ENCODE measurements at regions not wholly inside any gene's neighbourhood (a gene's known extent, or its start where the extent isn't known, plus 50 kb on each side); places are given as distances from the start of the nearest gene placed in this dataset.

DNA sequence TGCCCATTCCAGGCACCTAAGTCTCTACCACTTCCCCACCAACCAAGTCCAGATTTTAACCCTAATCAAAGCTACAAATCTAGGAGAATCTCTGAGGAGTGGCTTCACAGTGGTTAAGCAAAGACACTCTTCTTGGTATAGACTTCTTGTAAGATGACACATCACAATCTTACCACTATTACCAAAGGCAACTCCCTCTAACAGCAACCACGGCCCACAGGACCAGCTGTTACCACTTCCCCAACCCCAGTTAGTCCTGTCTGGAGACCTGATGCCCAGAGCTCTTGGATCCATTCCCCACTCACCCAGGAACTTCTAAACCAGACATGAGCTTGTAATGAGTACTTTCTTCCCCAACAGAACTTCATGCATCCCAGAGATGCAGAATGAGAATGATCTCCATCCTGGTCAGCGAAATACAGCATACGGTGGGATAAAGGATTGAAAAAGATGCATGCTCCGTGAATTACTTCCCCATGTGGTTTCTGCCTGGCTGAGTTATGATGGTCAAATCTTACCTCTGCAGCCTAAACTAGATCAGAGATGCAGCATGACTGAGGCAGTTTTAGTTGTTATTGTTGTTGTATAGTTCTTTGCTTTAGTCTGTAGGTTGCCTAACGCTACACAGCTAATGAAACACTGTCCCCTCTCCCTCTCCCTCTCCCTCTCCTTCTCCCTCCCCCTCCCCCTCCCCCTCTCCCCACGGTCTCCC is 87.7 kb upstream of the FOXN3 start:
- Histone ChIP-seq H3K4me3 (ENCODE audit: low read length) (no peak overlapping the region), H3K79me2 (ENCODE audit: low read length) (no peaks in the 10 kb centered on the region), H3K36me3 (replicated peaks; ENCODE audit: low read depth, low read length) (no peaks in the 10 kb centered on the region), H3K9ac (ENCODE audit: low read length) (no peak overlapping the region), H2AFZ (ENCODE audit: low read depth, low read length) (no peak overlapping the region), H3K4me1 (ENCODE audit: low read length) (peaks cover 34% of the 10 kb centered on the region), H3K4me2 (ENCODE audit: low read length) (no peak overlapping the region), H3K9me3 (ENCODE audit: insufficient read depth, low read length) (no peaks in the 10 kb centered on the region), H3K27ac (ENCODE audit: low read length) (no peak overlapping the region), H4K20me1 (ENCODE audit: insufficient read depth, low read length) (no peaks in the 10 kb centered on the region), H3K27me3 (ENCODE audit: low read depth, low read length) (no peaks in the 10 kb centered on the region)
- TF ChIP-seq, protein P1, sequence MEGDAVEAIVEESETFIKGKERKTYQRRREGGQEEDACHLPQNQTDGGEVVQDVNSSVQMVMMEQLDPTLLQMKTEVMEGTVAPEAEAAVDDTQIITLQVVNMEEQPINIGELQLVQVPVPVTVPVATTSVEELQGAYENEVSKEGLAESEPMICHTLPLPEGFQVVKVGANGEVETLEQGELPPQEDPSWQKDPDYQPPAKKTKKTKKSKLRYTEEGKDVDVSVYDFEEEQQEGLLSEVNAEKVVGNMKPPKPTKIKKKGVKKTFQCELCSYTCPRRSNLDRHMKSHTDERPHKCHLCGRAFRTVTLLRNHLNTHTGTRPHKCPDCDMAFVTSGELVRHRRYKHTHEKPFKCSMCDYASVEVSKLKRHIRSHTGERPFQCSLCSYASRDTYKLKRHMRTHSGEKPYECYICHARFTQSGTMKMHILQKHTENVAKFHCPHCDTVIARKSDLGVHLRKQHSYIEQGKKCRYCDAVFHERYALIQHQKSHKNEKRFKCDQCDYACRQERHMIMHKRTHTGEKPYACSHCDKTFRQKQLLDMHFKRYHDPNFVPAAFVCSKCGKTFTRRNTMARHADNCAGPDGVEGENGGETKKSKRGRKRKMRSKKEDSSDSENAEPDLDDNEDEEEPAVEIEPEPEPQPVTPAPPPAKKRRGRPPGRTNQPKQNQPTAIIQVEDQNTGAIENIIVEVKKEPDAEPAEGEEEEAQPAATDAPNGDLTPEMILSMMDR (IDR thresholded peaks at IDR 0.05; ENCODE audit: low read depth, low read length), result no peak
- TF ChIP-seq EZH2phosphoT487 (IDR thresholded peaks at IDR 0.05; ENCODE audit: low read depth), result no peak

DNA sequence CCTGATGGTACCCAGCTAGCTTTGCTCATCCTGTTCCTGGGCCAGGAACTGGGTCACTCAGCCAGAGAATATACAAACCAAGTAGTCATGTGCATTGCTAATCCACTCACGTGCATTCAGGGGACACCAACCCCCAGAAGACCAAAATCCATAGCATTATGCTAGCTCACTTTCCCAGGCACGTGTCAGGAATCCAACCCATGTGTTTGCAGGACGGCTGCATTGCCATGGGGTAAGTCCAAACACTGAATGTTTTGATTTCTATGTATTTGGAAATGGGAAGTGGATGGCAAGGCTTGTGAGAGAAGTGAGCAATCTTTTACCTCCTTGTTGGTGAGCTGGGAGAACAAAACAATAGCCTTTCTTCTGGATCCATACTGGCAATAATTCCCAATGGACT is 87.1 kb upstream of the FOXN3 start:
- TF ChIP-seq, protein P1 (IDR thresholded peaks at IDR 0.05; ENCODE audit: low read depth, low read length), result no peak
- no peak for TF ChIP-seq EZH2phosphoT487 (IDR thresholded peaks at IDR 0.05; ENCODE audit: low read depth)
- Histone ChIP-seq H2AFZ (ENCODE audit: low read depth, low read length) (no peak overlapping the region), H3K79me2 (ENCODE audit: low read length) (no peaks in the 10 kb centered on the region)

DNA sequence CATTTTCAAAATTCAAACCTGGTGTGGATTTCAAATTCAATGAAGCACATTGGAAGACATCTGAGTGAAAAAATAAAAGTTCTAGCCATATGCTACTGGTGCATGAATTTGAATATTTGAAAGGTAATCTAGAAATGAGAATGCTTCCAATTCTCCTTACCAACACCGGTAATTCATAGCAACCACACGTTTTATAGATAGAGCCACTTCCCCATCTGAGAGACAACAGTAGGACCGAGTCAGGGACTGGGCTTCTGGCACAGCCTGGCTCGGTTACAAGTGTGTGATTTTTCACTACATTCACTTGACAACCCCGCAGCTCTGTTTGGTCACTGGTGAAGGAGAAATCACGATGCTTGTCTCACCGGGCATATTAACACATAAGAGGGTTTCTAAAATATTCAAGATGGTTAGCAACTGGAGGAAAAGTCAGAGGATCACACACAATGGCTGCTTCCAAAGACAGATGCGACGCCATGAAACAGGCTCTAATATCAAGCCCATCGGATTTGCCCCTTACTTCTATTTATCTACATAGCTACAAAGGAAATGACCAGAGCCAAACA is 86.5 kb upstream of the FOXN3 start:
- Histone ChIP-seq H4K20me1 (ENCODE audit: insufficient read depth, low read length) (no peaks in the 10 kb centered on the region), H3K4me3 (ENCODE audit: low read length) (peak overlapping the region; percentile 19; the same call in 1 of the 2 replicates), H3K4me2 (ENCODE audit: low read length) (peak overlapping the region; percentile 75), H3K27me3 (ENCODE audit: low read depth, low read length) (no peaks in the 10 kb centered on the region), H3K9me3 (ENCODE audit: insufficient read depth, low read length) (no peaks in the 10 kb centered on the region), H3K36me3 (replicated peaks; ENCODE audit: low read depth, low read length) (no peaks in the 10 kb centered on the region), H3K9ac (ENCODE audit: low read length) (no peak overlapping the region), H3K4me1 (ENCODE audit: low read length) (peaks cover 34% of the 10 kb centered on the region), H2AFZ (ENCODE audit: low read depth, low read length) (no peak overlapping the region), H3K79me2 (ENCODE audit: low read length) (no peaks in the 10 kb centered on the region), H3K27ac (ENCODE audit: low read length) (no peak overlapping the region)
- TF ChIP-seq EZH2phosphoT487 (IDR thresholded peaks at IDR 0.05; ENCODE audit: low read depth), result no peak
- TF ChIP-seq, protein P1 (IDR thresholded peaks at IDR 0.05; ENCODE audit: low read depth, low read length), result no peak

More for the DNA sequence above, 87.1 kb upstream of the FOXN3 start:
- Histone ChIP-seq H3K27ac (ENCODE audit: low read length) (no peak overlapping the region), H4K20me1 (ENCODE audit: insufficient read depth, low read length) (no peaks in the 10 kb centered on the region), H3K4me1 (ENCODE audit: low read length) (peaks cover 34% of the 10 kb centered on the region), H3K36me3 (replicated peaks; ENCODE audit: low read depth, low read length) (no peaks in the 10 kb centered on the region), H3K4me2 (ENCODE audit: low read length) (peak overlapping the region; percentile 75), H3K4me3 (ENCODE audit: low read length) (no peak overlapping the region), H3K9me3 (ENCODE audit: insufficient read depth, low read length) (no peaks in the 10 kb centered on the region), H3K27me3 (ENCODE audit: low read depth, low read length) (no peaks in the 10 kb centered on the region), H3K9ac (ENCODE audit: low read length) (no peak overlapping the region)

DNA sequence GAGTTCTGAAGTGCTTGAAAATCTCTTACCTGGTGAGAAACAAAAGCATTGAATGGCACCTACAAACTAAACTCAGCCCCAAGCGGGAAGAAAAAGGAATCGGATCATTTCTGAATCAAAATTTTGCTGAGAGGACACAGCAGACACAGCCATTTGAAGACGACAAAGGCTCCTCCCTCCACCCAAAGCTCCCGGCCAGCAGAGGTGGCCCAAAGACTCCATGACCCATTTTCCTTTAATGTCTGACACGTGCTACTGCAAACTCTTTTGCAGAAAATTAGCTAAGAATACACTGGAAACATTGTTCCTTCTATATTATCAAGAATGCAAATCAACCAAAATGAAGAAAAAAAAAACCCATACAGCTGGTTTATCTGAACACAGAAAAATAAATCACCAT is 85.9 kb upstream of the FOXN3 start:
- Histone ChIP-seq H4K20me1 (ENCODE audit: insufficient read depth, low read length) (no peaks in the 10 kb centered on the region), H3K4me2 (ENCODE audit: low read length) (peak overlapping the region; percentile 75), H3K4me3 (ENCODE audit: low read length) (0 out of 2 replicates have a peak overlapping the region, but pooled peaks have one; percentile 19), H3K9me3 (ENCODE audit: insufficient read depth, low read length) (no peaks in the 10 kb centered on the region), H3K9ac (ENCODE audit: low read length) (no peak overlapping the region), H3K27me3 (ENCODE audit: low read depth, low read length) (no peaks in the 10 kb centered on the region), H3K27ac (ENCODE audit: low read length) (no peak overlapping the region), H2AFZ (ENCODE audit: low read depth, low read length) (no peak overlapping the region), H3K79me2 (ENCODE audit: low read length) (no peaks in the 10 kb centered on the region), H3K36me3 (replicated peaks; ENCODE audit: low read depth, low read length) (no peaks in the 10 kb centered on the region), H3K4me1 (ENCODE audit: low read length) (peaks cover 32% of the 10 kb centered on the region)
- TF ChIP-seq, protein P1 (IDR thresholded peaks at IDR 0.05; ENCODE audit: low read depth, low read length), result no peak
- TF ChIP-seq EZH2phosphoT487 (IDR thresholded peaks at IDR 0.05; ENCODE audit: low read depth), result no peak

Measured in OCI-LY3 (cell line).